ENCODE measurements at regions not wholly inside any gene's neighbourhood (a gene's known extent, or its start where the extent isn't known, plus 50 kb on each side); places are given as distances from the start of the nearest gene placed in this dataset.

- no peak for DNase-seq (ENCODE audit: low spot score in 2 of 2)
- intact Hi-C loops (cut with DNase I; ENCODE audit: low total_unique reads) = loop anchor here (10.0 kb wide), 1 partner anchor 1100 kb away; no protein-coding TSS in a partner anchor
- H3K4me1 ChIP-seq = no peaks in the 10 kb centered on the region
- H3K27me3 ChIP-seq = no peaks in the 10 kb centered on the region
- peak overlapping the region; percentile 64 to 80 for H3K27ac ChIP-seq
- H3K4me3 ChIP-seq = no peak overlapping the region
- peaks cover 0 to 10% of the 10 kb centered on the region in 2 donors for H3K9me3 ChIP-seq
- TF ChIP-seq POLR2AphosphoS5 (IDR thresholded peaks at IDR 0.05) = peak in 1 of 3 donors; percentile 33
- TF ChIP-seq, protein P1, sequence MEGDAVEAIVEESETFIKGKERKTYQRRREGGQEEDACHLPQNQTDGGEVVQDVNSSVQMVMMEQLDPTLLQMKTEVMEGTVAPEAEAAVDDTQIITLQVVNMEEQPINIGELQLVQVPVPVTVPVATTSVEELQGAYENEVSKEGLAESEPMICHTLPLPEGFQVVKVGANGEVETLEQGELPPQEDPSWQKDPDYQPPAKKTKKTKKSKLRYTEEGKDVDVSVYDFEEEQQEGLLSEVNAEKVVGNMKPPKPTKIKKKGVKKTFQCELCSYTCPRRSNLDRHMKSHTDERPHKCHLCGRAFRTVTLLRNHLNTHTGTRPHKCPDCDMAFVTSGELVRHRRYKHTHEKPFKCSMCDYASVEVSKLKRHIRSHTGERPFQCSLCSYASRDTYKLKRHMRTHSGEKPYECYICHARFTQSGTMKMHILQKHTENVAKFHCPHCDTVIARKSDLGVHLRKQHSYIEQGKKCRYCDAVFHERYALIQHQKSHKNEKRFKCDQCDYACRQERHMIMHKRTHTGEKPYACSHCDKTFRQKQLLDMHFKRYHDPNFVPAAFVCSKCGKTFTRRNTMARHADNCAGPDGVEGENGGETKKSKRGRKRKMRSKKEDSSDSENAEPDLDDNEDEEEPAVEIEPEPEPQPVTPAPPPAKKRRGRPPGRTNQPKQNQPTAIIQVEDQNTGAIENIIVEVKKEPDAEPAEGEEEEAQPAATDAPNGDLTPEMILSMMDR (IDR thresholded peaks at IDR 0.05) = no peak
- no peaks in the 10 kb centered on the region for H3K36me3 ChIP-seq
Observed at GRCh38 chr15:67914537-67915460, 75.0 kb upstream of the RNU6-1 start.

DNA sequence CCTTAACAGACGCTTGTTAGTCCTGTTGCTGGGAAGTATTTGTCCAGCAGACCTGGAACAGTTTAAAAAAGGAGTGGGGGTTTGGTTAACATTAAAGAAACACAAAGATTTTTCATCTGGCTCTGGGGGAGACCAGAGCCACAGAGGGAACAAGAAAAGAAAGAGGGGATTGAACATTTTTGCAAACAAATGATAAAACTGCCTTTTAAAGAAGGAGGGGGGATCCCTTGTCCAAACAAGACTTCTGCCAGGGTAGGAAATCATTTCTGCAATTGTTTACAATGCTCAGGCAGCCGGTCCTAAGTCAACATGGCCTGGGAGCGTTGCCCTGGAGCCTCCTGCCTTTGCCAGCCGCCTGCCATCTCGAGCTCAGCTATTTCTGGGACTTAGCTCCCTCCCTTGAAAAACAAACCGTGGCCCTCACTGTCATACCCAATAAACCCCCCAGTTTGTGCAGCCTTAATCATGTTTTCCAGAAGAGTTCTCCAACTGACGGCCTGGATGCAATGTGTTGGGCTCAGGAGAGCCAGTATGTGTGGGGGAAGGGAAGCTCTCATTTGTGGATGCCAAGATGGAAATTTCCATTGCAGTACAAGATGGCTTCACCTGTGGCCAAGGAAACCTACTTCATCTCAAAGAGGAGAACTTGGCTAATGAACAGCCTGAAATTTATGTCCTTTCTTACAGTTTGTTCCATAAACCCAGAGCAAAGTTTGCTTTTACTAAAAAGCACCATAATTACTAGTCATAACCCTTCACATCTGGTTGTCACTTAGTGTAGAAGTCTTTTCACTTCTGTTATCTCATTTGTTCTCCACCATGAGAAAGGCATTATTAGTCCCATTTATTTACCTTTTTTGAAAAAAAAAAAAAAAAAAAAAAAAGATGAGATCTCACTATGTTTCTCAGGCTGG lies 75.9 kb upstream of the RNU6-1 start:
- Histone ChIP-seq H3K4me3 (no peak overlapping the region), H3K9me3 (peaks cover 0 to 10% of the 10 kb centered on the region in 2 donors), H3K36me3 (no peaks in the 10 kb centered on the region), H3K4me1 (no peaks in the 10 kb centered on the region), H3K27ac (peak overlapping the region; percentile 64 to 80), H3K27me3 (no peaks in the 10 kb centered on the region)
- peak; percentile 27 to 73 for DNase-seq (ENCODE audit: low spot score in 2 of 2)
- intact Hi-C loops (cut with DNase I; ENCODE audit: low total_unique reads) = loop anchor here (10.0 kb wide), 1 partner anchor 1101 kb away; no protein-coding TSS in a partner anchor
- TF ChIP-seq POLR2AphosphoS5 (IDR thresholded peaks at IDR 0.05) (peak in 1 of 3 donors; percentile 79), POLR2A (IDR thresholded peaks at IDR 0.05) (no peak)
- TF ChIP-seq, protein P1 (IDR thresholded peaks at IDR 0.05) = no peak

DNA sequence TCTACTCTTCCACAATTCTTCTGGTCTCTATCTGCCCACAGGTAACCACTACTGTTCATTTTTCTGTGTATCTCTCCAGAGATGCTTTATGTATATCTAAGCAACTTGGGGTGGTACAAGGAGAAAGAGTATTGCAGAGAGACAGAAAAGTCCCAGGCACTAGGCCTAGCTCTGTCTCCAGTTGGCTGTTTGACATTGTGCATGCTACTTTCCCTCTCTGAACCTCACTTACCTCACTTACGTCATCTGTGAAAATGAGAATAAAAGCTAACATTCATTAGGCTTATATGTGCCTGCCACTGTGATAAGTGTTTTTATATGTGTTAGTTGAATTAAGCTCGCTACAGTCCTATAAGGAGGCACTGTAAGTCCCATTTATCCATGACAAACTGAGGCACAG lies 76.7 kb upstream of the RNU6-1 start:
- no peaks in the 10 kb centered on the region for H3K4me1 ChIP-seq
- H3K27ac ChIP-seq = peak overlapping the region in 1 of 2 donors; percentile 4
- TF ChIP-seq POLR2A (IDR thresholded peaks at IDR 0.05) = no peak
- no peak for TF ChIP-seq POLR2AphosphoS5 (IDR thresholded peaks at IDR 0.05)
- TF ChIP-seq, protein P1 (IDR thresholded peaks at IDR 0.05) = no peak
- no peak overlapping the region for H3K4me3 ChIP-seq
- H3K9me3 ChIP-seq = peaks cover 0 to 10% of the 10 kb centered on the region in 2 donors
- no peaks in the 10 kb centered on the region for H3K27me3 ChIP-seq
- H3K36me3 ChIP-seq = no peaks in the 10 kb centered on the region
- intact Hi-C loops (cut with DNase I; ENCODE audit: low total_unique reads) = loop anchor here (10.0 kb wide), 1 partner anchor 1102 kb away; no protein-coding TSS in a partner anchor
- DNase-seq (ENCODE audit: low spot score in 2 of 2) = no peak

- Histone ChIP-seq H3K27ac (peak overlapping the region in 1 of 2 donors; percentile 4), H3K36me3 (no peaks in the 10 kb centered on the region), H3K9me3 (peaks cover 0 to 10% of the 10 kb centered on the region in 2 donors), H3K27me3 (no peaks in the 10 kb centered on the region), H3K4me1 (no peaks in the 10 kb centered on the region), H3K4me3 (no peak overlapping the region)
- no peak for TF ChIP-seq POLR2A (IDR thresholded peaks at IDR 0.05)
- TF ChIP-seq, protein P1 (IDR thresholded peaks at IDR 0.05) = no peak
- no peak for TF ChIP-seq POLR2AphosphoS5 (IDR thresholded peaks at IDR 0.05)
- intact Hi-C loops (cut with DNase I; ENCODE audit: low total_unique reads) = loop anchor here (10.0 kb wide), 1 partner anchor 1102 kb away; no protein-coding TSS in a partner anchor
- no peak for DNase-seq (ENCODE audit: low spot score in 2 of 2)
Observed at GRCh38 chr15:67917037-67917436, 77.2 kb upstream of the RNU6-1 start.

Data from breast epithelium (tissue), 4 donors.